ENCODE measurements at regions not wholly inside any gene's neighbourhood (a gene's known extent, or its start where the extent isn't known, plus 50 kb on each side); places are given as distances from the start of the nearest gene placed in this dataset.

DNA sequence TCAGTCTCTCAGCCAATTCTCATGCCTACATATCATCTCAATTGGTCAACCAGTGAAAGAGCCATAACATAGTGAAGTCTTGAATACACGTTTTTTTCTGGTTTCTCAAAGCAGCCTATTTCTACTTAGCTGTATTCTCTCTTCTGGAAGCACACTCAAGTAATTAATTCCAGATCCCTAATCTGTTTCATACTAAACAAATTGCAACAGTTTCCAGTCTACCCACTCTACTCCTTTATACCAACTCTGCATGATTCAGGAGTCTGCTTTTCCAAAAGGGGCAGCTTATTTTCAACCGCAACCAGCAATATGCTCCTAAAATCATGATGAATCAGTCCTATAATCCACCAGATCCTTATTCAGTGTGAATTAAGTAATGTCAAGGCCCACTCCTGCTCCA is 211.7 kb downstream of the TLE1 start:
- no peak for ATAC-seq
- Histone ChIP-seq H3K27ac (ENCODE audit: extremely low read length, insufficient read depth, low read length) (no peak overlapping the region), H3K4me1 (ENCODE audit: insufficient read depth, low read length) (no peaks in the 10 kb centered on the region), H3K4me2 (ENCODE audit: low read depth, low read length) (no peak overlapping the region), H3K27me3 (ENCODE audit: control insufficient read depth in 1 of 2, insufficient read depth in 2 of 2, low read length in 2 of 2) (no peaks in the 10 kb centered on the region; a peak in 2 of 5 replicates), H3K36me3 (replicated peaks in 1 of 2; ENCODE audit: control insufficient read depth in 1 of 2, insufficient read depth in 2 of 2, low read length in 2 of 2) (no peaks in the 10 kb centered on the region), H4K20me1 (ENCODE audit: insufficient read depth, low read length) (no peaks in the 10 kb centered on the region), H3K79me2 (ENCODE audit: insufficient read depth, low read length) (no peaks in the 10 kb centered on the region), H3K9me3 (ENCODE audit: low read length) (no peaks in the 10 kb centered on the region), H3K9ac (ENCODE audit: insufficient read depth, low read depth, low read length) (no peak overlapping the region), H3K4me3 (replicated peaks in 1 of 3; ENCODE audit: insufficient read depth in 1 of 3, low read depth in 2 of 3, low read length in 3 of 3) (no peak overlapping the region), H2AFZ (ENCODE audit: low read length) (no peak overlapping the region)
- in situ Hi-C loops (cut with HindIII; ENCODE audit: extremely low pct_ligation_motif_present, low pct_unique_long_range_greater_than_20kb) (no loop called here), intact Hi-C loops (cut with micrococcal nuclease; ENCODE audit: unreplicated experiment) (no loop called here)
- ChIA-PET POLR2A (no interaction called here), CTCF (ENCODE audit: low intra/inter-chr PET ratio, low total read pairs) (no interaction called here)
- BruUV-seq (replicated peaks), result no TSS peak
- WGBS (ENCODE audit: low lambda C conversion rate), result 50% methylated on average over 2 of the region's 2 CpGs
- no peak for FAIRE-seq
- no peak for DNase-seq (ENCODE audit: low spot score)
- TF ChIP-seq GATAD1 (CRISPR knock-in tag; IDR thresholded peaks at IDR 0.05), result no peak
- TF ChIP-seq, protein P1, sequence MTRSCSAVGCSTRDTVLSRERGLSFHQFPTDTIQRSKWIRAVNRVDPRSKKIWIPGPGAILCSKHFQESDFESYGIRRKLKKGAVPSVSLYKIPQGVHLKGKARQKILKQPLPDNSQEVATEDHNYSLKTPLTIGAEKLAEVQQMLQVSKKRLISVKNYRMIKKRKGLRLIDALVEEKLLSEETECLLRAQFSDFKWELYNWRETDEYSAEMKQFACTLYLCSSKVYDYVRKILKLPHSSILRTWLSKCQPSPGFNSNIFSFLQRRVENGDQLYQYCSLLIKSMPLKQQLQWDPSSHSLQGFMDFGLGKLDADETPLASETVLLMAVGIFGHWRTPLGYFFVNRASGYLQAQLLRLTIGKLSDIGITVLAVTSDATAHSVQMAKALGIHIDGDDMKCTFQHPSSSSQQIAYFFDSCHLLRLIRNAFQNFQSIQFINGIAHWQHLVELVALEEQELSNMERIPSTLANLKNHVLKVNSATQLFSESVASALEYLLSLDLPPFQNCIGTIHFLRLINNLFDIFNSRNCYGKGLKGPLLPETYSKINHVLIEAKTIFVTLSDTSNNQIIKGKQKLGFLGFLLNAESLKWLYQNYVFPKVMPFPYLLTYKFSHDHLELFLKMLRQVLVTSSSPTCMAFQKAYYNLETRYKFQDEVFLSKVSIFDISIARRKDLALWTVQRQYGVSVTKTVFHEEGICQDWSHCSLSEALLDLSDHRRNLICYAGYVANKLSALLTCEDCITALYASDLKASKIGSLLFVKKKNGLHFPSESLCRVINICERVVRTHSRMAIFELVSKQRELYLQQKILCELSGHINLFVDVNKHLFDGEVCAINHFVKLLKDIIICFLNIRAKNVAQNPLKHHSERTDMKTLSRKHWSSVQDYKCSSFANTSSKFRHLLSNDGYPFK (CRISPR knock-in tag; IDR thresholded peaks at IDR 0.05; ENCODE audit: borderline replicate concordance), result no peak
- TF ChIP-seq NRL (CRISPR knock-in tag; IDR thresholded peaks at IDR 0.05; ENCODE audit: borderline replicate concordance), result no peak
- no peak for TF ChIP-seq SMYD3 (CRISPR knock-in tag; IDR thresholded peaks at IDR 0.05)
- no peak for TF ChIP-seq ZNF367 (CRISPR knock-in tag; IDR thresholded peaks at IDR 0.05; ENCODE audit: borderline replicate concordance)
- TF ChIP-seq ZFY (CRISPR knock-in tag; IDR thresholded peaks at IDR 0.05), result no peak
- no peak for TF ChIP-seq ELF1 (CRISPR knock-in tag; IDR thresholded peaks at IDR 0.05)
- TF ChIP-seq, protein P2, sequence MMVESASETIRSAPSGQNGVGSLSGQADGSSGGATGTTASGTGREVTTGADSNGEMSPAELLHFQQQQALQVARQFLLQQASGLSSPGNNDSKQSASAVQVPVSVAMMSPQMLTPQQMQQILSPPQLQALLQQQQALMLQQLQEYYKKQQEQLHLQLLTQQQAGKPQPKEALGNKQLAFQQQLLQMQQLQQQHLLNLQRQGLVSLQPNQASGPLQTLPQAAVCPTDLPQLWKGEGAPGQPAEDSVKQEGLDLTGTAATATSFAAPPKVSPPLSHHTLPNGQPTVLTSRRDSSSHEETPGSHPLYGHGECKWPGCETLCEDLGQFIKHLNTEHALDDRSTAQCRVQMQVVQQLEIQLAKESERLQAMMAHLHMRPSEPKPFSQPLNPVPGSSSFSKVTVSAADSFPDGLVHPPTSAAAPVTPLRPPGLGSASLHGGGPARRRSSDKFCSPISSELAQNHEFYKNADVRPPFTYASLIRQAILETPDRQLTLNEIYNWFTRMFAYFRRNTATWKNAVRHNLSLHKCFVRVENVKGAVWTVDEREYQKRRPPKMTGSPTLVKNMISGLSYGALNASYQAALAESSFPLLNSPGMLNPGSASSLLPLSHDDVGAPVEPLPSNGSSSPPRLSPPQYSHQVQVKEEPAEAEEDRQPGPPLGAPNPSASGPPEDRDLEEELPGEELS (CRISPR knock-in tag; IDR thresholded peaks at IDR 0.05), result no peak
- no peak for TF ChIP-seq CBFB (CRISPR knock-in tag; IDR thresholded peaks at IDR 0.05)
- TF ChIP-seq, protein P3, sequence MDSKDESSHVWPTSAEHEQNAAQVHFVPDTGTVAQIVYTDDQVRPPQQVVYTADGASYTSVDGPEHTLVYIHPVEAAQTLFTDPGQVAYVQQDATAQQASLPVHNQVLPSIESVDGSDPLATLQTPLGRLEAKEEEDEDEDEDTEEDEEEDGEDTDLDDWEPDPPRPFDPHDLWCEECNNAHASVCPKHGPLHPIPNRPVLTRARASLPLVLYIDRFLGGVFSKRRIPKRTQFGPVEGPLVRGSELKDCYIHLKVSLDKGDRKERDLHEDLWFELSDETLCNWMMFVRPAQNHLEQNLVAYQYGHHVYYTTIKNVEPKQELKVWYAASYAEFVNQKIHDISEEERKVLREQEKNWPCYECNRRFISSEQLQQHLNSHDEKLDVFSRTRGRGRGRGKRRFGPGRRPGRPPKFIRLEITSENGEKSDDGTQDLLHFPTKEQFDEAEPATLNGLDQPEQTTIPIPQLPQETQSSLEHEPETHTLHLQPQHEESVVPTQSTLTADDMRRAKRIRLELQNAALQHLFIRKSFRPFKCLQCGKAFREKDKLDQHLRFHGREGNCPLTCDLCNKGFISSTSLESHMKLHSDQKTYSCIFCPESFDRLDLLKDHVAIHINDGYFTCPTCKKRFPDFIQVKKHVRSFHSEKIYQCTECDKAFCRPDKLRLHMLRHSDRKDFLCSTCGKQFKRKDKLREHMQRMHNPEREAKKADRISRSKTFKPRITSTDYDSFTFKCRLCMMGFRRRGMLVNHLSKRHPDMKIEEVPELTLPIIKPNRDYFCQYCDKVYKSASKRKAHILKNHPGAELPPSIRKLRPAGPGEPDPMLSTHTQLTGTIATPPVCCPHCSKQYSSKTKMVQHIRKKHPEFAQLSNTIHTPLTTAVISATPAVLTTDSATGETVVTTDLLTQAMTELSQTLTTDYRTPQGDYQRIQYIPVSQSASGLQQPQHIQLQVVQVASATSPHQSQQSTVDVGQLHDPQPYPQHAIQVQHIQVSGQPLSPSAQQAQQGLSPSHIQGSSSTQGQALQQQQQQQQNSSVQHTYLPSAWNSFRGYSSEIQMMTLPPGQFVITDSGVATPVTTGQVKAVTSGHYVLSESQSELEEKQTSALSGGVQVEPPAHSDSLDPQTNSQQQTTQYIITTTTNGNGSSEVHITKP (CRISPR knock-in tag; IDR thresholded peaks at IDR 0.05; ENCODE audit: low read depth), result no peak
- no peak for TF ChIP-seq NBN (conservative IDR thresholded peaks at IDR 0.05)
- no peak for TF ChIP-seq IRF2 (CRISPR knock-in tag; IDR thresholded peaks at IDR 0.05)
